ENCODE measurements at regions not wholly inside any gene's neighbourhood (a gene's known extent, or its start where the extent isn't known, plus 50 kb on each side); places are given as distances from the start of the nearest gene placed in this dataset.

DNA sequence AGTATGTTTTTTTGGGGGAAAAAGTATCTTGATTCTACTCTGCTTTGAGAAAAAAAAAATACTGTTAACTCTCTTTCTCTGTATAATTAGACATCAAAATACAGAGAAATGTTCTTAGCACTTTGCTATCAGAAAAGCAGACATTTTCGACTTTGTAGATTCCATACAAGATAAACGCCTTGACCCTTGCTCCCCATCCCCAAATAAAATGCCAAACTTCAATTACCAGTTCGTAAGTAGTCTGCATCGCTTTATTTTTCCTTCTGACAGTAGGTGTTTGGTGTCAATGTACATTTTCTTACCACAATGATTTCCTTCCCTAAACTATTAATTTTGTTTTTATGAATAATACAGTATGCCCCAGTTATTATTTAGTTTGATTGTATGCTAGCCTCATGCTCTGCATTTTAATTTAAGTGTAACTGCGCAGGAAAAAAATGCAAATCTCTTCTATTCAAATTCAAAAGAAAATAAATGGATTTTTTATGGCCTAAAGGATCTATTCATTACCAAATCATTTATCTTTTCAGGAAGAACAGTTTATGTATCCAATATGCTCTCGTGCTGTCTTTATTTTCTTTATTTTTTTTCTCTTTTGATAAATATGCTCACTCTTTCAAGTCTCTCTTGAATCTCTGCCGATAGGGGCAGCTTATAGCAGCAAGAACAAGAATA, 84.8 kb upstream of the ZNF217 start:
- TF ChIP-seq POLR2A (IDR thresholded peaks at IDR 0.05) (no peak), CTCF (IDR thresholded peaks at IDR 0.05) (no peak)

Measured in right lobe of liver (tissue), 4 donors.